Keratinocyte (primary cell): ENCODE measurements at regions not wholly inside any gene's neighbourhood (a gene's known extent, or its start where the extent isn't known, plus 50 kb on each side); places are given as distances from the start of the nearest gene placed in this dataset.

ENCODE experiments used
- EZH2 ChIP-seq: IDR thresholded peaks from one replicate; pipeline ENCODE4 v1.6.1; 2012; ENCODE audit warnings: inconsistent platforms, mild to moderate bottlenecking, low read length, moderate library complexity
- TF ChIP-seq, protein P1 (sequence below), 3 experiments: IDR thresholded peaks in 1 of 3; conservative IDR thresholded peaks in 1 of 3; optimal IDR thresholded peaks in 1 of 3; 2 replicates in 2 of 3; 3 replicates in 1 of 3; pipeline versions ENCODE3 to v1.5.1; 2011; ENCODE audit warnings: low read length in 3 of 3, mild to moderate bottlenecking in 3 of 3, moderate library complexity in 2 of 3, control low read depth in 1 of 3, inconsistent platforms in 1 of 3; ENCODE audit not compliant: insufficient read depth in 2 of 3; ENCODE audit errors: extremely low read depth in 1 of 3

DNA sequence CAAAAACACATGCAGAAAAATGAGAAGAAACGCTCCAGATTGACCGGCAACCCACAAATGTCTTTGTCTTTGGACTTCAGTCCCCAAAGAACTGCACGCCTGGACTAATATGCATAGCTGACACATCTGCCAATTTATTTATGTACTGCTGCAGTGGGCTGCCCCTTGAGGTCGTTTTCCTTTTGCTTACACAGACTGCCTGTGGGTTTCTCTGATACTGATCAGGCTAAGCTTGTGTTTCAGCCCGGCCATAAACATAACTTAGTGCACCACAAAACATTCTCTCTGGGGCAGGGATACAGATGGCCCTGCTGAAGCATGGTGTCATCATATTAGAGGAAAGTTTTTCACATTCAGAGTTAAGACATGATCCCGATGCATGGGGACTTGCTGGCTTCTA, 75.4 kb downstream of the NUDT12 start:
- TF ChIP-seq, protein P1, sequence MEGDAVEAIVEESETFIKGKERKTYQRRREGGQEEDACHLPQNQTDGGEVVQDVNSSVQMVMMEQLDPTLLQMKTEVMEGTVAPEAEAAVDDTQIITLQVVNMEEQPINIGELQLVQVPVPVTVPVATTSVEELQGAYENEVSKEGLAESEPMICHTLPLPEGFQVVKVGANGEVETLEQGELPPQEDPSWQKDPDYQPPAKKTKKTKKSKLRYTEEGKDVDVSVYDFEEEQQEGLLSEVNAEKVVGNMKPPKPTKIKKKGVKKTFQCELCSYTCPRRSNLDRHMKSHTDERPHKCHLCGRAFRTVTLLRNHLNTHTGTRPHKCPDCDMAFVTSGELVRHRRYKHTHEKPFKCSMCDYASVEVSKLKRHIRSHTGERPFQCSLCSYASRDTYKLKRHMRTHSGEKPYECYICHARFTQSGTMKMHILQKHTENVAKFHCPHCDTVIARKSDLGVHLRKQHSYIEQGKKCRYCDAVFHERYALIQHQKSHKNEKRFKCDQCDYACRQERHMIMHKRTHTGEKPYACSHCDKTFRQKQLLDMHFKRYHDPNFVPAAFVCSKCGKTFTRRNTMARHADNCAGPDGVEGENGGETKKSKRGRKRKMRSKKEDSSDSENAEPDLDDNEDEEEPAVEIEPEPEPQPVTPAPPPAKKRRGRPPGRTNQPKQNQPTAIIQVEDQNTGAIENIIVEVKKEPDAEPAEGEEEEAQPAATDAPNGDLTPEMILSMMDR (optimal IDR thresholded peaks at IDR 0.05 in 1 of 3, IDR thresholded peaks at IDR 0.05 in 1 of 3, conservative IDR thresholded peaks at IDR 0.05 in 1 of 3; ENCODE audit: extremely low read depth in 1 of 3, insufficient read depth in 2 of 3, low read length in 3 of 3), result no peak
- TF ChIP-seq EZH2, result no peak
